HUES6 (cell line): ENCODE measurements at regions not wholly inside any gene's neighbourhood (a gene's known extent, or its start where the extent isn't known, plus 50 kb on each side); places are given as distances from the start of the nearest gene placed in this dataset.

Experiments used
- H3K27ac ChIP-seq: 2 replicates; pipeline ENCODE4 v1.7.0; 2013; ENCODE audit warnings: low read depth, mild to moderate bottlenecking, low read length, inconsistent platforms
- H3K27me3 ChIP-seq: 2 replicates; pipeline ENCODE4 v1.6.1; 2013; ENCODE audit warnings: low read length; ENCODE audit not compliant: control insufficient read depth, insufficient read depth
- H3K36me3 ChIP-seq: 2 replicates; pipeline ENCODE4 v1.6.1; 2013; ENCODE audit warnings: low read length; ENCODE audit not compliant: control insufficient read depth, insufficient read depth
- H3K4me1 ChIP-seq: 2 replicates; pipeline ENCODE4 v1.6.1; 2013; ENCODE audit warnings: low read length; ENCODE audit not compliant: control insufficient read depth, insufficient read depth
- H3K4me3 ChIP-seq: 2 replicates; pipeline ENCODE4 v1.5.1; 2013; ENCODE audit warnings: low read depth, low read length
- H3K9ac ChIP-seq: one replicate; pipeline ENCODE4 v1.6.1; 2013; ENCODE audit warnings: mild to moderate bottlenecking, low read length
- H3K9me3 ChIP-seq: 2 replicates; pipeline ENCODE4 v1.6.1; 2013; ENCODE audit warnings: low read depth, low read length; ENCODE audit not compliant: control insufficient read depth, insufficient read depth

DNA sequence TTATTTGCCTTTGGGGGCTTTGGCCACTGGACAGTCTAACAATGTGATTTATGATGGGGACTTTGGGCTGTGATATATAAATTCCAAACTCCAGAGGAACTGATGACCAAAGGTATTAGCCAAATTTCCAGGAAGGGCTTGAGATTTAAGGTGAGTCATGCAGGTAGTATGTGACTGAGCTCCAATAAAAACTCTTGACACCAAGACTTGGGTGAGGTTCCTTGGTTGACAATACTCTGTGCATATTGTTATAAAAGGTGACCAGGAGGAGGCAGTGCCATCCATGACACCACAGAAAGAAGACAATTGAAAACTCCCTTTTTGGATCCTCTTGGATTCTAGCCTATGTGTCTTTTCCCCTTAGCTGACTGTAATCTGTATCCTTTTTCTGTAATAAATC, 392.7 kb upstream of the LRRC7 start:
- H3K27ac ChIP-seq = no peak overlapping the region
- no peaks in the 10 kb centered on the region for H3K4me1 ChIP-seq
- H3K9ac ChIP-seq = no peak overlapping the region
- no peaks in the 10 kb centered on the region for H3K36me3 ChIP-seq
- H3K27me3 ChIP-seq = no peaks in the 10 kb centered on the region
- no peak overlapping the region for H3K4me3 ChIP-seq
- peaks cover 5% of the 10 kb centered on the region for H3K9me3 ChIP-seq

DNA sequence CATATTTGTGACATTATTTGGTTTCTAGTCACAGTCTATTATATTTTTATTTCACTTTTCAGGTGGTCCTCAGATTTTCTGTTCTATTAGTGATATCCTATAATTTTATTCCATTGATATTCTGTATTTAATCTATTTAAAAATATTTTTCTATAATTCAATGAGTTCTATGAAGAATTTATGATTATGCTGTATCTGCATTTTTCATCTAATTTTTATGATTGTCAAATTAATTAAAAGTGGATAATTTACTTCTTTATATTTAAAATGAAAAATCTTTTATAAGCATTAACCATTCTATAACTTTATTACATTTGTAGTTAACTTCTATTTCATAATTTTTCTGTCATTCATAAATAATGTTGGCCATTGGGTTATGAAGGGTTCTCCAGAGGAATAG, 387.4 kb upstream of the LRRC7 start:
- Histone ChIP-seq H3K36me3 (no peaks in the 10 kb centered on the region), H3K4me1 (no peaks in the 10 kb centered on the region), H3K9me3 (no peaks in the 10 kb centered on the region), H3K4me3 (no peak overlapping the region), H3K9ac (no peak overlapping the region), H3K27ac (no peak overlapping the region), H3K27me3 (no peaks in the 10 kb centered on the region)

DNA sequence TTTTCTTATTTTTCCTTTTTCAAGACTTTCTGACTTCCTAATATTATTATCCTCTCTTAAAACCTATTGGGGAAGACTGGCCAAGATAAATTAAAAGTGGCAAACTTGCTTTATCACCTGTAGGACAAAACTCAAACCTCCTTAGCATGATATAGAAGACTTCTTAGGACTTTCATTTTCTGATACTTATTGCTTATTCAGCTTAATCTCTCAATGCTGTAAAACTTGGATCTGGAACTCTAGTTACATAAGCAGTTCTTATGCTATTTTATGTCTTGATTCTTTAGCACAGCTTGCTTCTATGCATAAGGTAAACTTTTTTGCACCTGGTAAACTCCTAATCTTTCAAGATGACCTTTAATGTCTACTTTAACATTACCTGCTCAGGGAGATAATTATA, 382.3 kb upstream of the LRRC7 start:
- Histone ChIP-seq H3K9ac (no peak overlapping the region), H3K9me3 (no peaks in the 10 kb centered on the region), H3K27ac (no peak overlapping the region), H3K36me3 (no peaks in the 10 kb centered on the region), H3K4me3 (no peak overlapping the region), H3K27me3 (no peaks in the 10 kb centered on the region), H3K4me1 (no peaks in the 10 kb centered on the region)

DNA sequence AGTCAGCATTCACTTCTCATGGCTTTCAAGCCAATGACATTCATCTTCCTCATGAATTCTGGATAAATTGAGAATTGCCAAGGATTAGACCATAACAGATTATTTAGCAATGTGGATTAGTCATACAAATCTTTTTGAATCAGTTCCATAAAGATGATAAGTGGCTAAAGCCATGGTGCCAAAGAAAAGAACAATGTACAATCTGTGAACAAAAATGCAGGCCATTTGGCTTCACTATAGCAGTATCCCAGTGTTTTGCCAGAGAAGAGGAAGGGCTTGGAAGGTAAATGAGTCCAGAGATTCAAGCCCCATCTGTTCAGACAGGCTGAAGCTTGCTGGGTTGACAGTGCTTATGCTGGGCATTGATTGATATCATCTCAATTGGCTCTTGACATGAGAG, 376.4 kb upstream of the LRRC7 start:
- no peaks in the 10 kb centered on the region for H3K27me3 ChIP-seq
- no peaks in the 10 kb centered on the region for H3K9me3 ChIP-seq
- H3K4me3 ChIP-seq = no peak overlapping the region
- no peaks in the 10 kb centered on the region for H3K36me3 ChIP-seq
- no peak overlapping the region for H3K27ac ChIP-seq
- no peaks in the 10 kb centered on the region for H3K4me1 ChIP-seq
- no peak overlapping the region for H3K9ac ChIP-seq

DNA sequence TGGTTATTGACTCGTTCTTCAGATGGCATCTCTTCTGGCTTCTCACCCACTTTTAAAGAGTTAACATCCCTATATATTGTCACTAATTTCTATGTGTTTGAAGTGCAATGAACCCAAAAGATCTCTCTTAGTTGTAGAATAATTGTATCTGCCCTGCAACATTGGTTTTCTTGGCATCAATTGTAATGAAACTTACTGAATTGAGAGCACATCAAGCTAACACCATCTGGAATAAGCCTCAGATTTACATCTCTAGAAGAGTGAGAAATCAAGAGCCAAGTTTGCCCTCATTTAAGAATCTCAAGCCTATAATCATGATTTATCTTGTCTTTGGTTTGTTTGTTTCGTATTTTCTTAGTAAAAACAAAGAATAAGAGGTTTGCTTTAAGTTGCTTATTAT, 372.6 kb upstream of the LRRC7 start:
- no peak overlapping the region for H3K27ac ChIP-seq
- H3K36me3 ChIP-seq = no peaks in the 10 kb centered on the region
- no peaks in the 10 kb centered on the region for H3K27me3 ChIP-seq
- H3K4me3 ChIP-seq = no peak overlapping the region
- H3K9me3 ChIP-seq = no peaks in the 10 kb centered on the region
- H3K4me1 ChIP-seq = no peaks in the 10 kb centered on the region
- H3K9ac ChIP-seq = no peak overlapping the region

DNA sequence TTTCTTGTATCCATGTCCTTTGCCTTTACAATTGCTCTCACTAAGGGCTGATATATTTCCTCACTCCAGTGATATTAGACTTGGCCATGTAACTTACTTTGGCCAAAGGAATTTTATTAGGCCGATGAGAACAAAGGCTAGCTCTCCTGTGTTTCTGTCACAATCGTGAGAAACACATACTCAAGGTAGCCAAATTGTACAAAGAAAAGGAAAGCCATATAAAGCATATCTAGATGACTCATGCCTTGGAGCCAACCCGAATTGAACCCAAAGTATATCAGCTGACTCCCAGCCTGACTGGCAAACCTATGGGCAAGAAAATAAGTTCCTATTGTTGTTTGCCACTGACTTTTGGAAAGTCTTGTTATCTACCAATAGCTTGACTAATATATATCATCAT, 371.7 kb upstream of the LRRC7 start:
- Histone ChIP-seq H3K36me3 (no peaks in the 10 kb centered on the region), H3K4me1 (no peaks in the 10 kb centered on the region), H3K4me3 (no peak overlapping the region), H3K27me3 (no peaks in the 10 kb centered on the region), H3K9ac (no peak overlapping the region), H3K27ac (no peak overlapping the region), H3K9me3 (no peaks in the 10 kb centered on the region)

DNA sequence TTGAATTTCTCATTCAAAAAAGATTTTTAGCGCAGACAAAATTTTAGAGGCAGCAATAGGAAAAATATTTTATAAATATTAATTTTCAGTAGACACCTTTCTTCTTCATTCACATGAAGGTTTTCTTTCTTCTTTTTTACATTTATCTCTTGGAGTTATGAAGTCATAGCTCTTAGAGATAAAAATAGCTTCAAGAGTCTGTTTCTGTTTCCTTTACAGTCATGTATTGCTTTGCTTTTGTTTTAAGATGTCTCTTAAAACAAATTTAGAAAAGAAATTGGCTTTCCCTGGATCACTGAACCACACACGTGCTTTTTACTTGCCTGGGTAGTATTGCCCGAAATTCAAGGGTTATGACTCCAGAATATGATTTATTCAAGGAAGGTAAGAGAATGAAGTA, 369.9 kb upstream of the LRRC7 start:
- Histone ChIP-seq H3K4me3 (no peak overlapping the region), H3K36me3 (no peaks in the 10 kb centered on the region), H3K9ac (no peak overlapping the region), H3K27me3 (no peaks in the 10 kb centered on the region), H3K9me3 (no peaks in the 10 kb centered on the region), H3K27ac (no peak overlapping the region), H3K4me1 (no peaks in the 10 kb centered on the region)

DNA sequence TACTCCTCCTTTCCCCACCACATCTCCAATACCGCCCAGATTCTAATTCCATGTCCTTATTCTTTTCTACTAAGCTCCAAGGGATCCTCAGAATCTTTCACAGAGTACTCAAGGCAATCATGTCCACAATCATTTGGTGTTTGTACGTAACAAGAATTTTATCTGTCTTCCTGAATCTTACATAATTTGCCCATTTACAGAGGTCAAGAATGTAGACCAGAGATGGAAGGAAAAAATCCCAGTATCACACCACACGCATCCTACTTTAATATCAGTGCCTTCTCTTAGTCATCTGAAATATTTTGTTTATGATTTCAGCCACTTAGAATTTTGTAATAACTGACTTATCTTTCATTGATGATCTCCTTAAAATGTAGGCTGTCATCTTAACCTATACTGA, 366.0 kb upstream of the LRRC7 start:
- Histone ChIP-seq H3K9me3 (peaks cover 6% of the 10 kb centered on the region), H3K27ac (no peak overlapping the region), H3K27me3 (no peaks in the 10 kb centered on the region), H3K4me3 (no peak overlapping the region), H3K36me3 (no peaks in the 10 kb centered on the region), H3K4me1 (no peaks in the 10 kb centered on the region), H3K9ac (no peak overlapping the region)

DNA sequence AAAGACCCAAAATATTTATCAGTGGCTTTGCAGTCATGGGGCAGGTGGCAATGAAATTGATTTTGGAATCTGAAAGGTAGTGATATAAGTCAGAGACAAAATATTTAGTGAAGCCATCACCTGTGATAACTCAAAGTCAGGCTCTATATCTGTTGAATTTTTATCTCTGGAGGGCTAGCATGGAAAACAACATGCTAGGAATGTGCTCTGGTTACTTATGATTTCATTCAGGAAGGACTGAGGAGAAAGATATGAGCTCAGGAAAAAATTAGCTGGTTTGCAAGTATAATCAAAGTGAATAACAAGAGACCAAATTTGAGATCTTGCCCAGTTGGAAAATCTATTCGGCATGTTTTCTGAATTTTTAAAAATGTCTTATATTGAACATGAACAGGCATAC, 364.6 kb upstream of the LRRC7 start:
- H3K36me3 ChIP-seq = no peaks in the 10 kb centered on the region
- no peak overlapping the region for H3K27ac ChIP-seq
- no peaks in the 10 kb centered on the region for H3K27me3 ChIP-seq
- H3K4me3 ChIP-seq = no peak overlapping the region
- H3K9ac ChIP-seq = no peak overlapping the region
- H3K9me3 ChIP-seq = peaks cover 6% of the 10 kb centered on the region
- no peaks in the 10 kb centered on the region for H3K4me1 ChIP-seq

DNA sequence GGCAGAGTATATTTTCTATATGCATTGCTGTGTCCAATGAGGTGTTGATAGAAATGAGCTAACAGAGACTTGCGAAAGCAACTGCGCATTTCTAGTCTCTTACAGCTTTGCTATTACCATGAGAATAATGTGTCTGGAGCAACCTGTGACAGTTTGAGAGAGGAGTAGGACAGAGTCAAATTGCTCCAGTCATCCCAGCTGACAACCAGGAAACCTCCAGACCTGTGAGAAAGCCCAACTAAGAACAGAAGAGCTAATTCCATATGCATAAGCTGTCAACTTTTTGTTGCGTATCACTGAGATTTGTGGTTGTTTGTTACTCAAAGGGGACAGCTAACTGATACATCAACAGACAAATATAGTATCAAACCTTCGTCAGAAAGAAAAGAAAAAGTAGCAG, 354.1 kb upstream of the LRRC7 start:
- H3K9ac ChIP-seq = no peak overlapping the region
- H3K27ac ChIP-seq = no peak overlapping the region
- H3K4me1 ChIP-seq = no peaks in the 10 kb centered on the region
- no peaks in the 10 kb centered on the region for H3K36me3 ChIP-seq
- no peaks in the 10 kb centered on the region for H3K27me3 ChIP-seq
- no peak overlapping the region for H3K4me3 ChIP-seq
- no peaks in the 10 kb centered on the region for H3K9me3 ChIP-seq

DNA sequence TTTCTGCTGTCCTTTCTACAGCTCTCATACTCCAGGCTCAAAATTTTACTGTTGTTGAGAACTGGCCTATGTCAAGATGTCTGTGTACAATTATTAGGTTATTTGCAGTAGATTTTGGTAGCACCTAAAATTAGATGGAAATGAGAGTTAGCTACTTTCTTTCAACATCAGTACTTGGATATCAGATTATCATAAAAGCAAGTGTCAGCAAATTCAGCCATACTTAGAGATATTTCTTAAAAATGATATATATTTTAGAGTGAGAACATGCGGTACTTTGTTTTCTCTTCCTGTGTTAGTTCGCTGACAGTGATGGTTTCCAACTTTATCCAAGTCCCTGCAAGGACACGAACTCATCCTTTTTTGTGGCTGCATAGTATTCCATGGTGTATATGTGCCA, 351.8 kb upstream of the LRRC7 start:
- H3K27me3 ChIP-seq = no peaks in the 10 kb centered on the region
- H3K9ac ChIP-seq = no peak overlapping the region
- H3K36me3 ChIP-seq = no peaks in the 10 kb centered on the region
- no peak overlapping the region for H3K4me3 ChIP-seq
- no peaks in the 10 kb centered on the region for H3K4me1 ChIP-seq
- H3K27ac ChIP-seq = no peak overlapping the region
- H3K9me3 ChIP-seq = no peaks in the 10 kb centered on the region

DNA sequence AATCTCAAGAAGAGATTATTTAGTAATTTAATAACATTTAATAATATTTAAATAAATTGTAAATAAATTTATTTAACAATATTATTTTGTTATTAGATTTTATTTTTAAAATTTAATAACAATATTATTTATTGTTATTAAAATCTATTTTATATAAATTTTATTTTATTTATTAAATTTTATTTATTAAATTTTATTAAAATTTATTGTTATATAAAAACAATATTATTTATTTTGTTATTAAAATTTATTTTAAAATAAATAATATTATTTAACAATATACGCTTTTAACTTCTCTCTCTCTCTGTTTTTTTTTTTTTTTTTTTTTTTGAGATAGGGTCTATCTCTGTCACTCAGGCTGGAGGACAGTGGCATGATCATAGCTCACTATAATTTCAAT, 347.1 kb upstream of the LRRC7 start:
- Histone ChIP-seq H3K9ac (no peak overlapping the region), H3K36me3 (no peaks in the 10 kb centered on the region), H3K27me3 (no peaks in the 10 kb centered on the region), H3K4me1 (no peaks in the 10 kb centered on the region), H3K9me3 (no peaks in the 10 kb centered on the region), H3K4me3 (no peak overlapping the region), H3K27ac (no peak overlapping the region)
